Heart left ventricle (tissue), 16 donors: ENCODE measurements at regions not wholly inside any gene's neighbourhood (a gene's known extent, or its start where the extent isn't known, plus 50 kb on each side); places are given as distances from the start of the nearest gene placed in this dataset.

ENCODE experiments used
- ATAC-seq, 4 donors: fragments of 200-7000 bp; cut with Tn5 transposase; one replicate each; pipeline ENCODE4 v1.9.1; 2020 to 2022; ENCODE audit warnings: moderate library complexity in 4 of 4, mild to moderate bottlenecking in 3 of 4, moderate number of reproducible peaks in 1 of 4
- DNase-seq, 5 donors: peaks; one replicate each; pipeline ENCODE4 v3.0.0-alpha.2; 2020
- H3K27ac ChIP-seq, 12 donors: fragments of 200-600 bp; sonication (generic) in 4 of 12; one replicate each; pipeline versions ENCODE4 v1.5.0 to v1.8.0; 2016 to 2022; ENCODE audit warnings: mild to moderate bottlenecking in 2 of 12
- H3K27me3 ChIP-seq, 9 donors: fragments of 200-600 bp; sonication (generic) in 2 of 9; one replicate each; pipeline versions ENCODE4 v1.5.1 to v1.8.0; 2016 to 2022; ENCODE audit warnings: mild to moderate bottlenecking in 3 of 9
- H3K36me3 ChIP-seq, 9 donors: fragments of 200-600 bp; sonication (generic) in 2 of 9; one replicate each; pipeline versions ENCODE4 v1.5.0 to v1.8.0; 2018 to 2022; ENCODE audit warnings: mild to moderate bottlenecking in 2 of 9
- H3K4me1 ChIP-seq, 12 donors: fragments of 200-600 bp; sonication (generic) in 4 of 12; one replicate each; pipeline versions ENCODE4 v1.5.0 to v1.8.0; 2016 to 2022; ENCODE audit warnings: mild to moderate bottlenecking in 3 of 12
- H3K4me3 ChIP-seq, 12 donors: fragments of 200-600 bp; sonication (generic) in 4 of 12; one replicate each; pipeline versions ENCODE4 v1.5.0 to v1.8.0; 2017 to 2022; ENCODE audit warnings: mild to moderate bottlenecking in 9 of 12, moderate library complexity in 4 of 12
- H3K9me3 ChIP-seq, 12 donors: fragments of 200-600 bp; sonication (generic) in 4 of 12; one replicate each; pipeline versions ENCODE4 v1.5.0 to v1.8.0; 2016 to 2022; ENCODE audit warnings: mild to moderate bottlenecking in 1 of 12
- POLR2A ChIP-seq, 2 donors: fragments of 450-650 bp; IDR thresholded peaks; one replicate each; pipeline ENCODE4 v1.6.1; 2017; ENCODE audit warnings: antibody characterized with exemption in 2 of 2, mild to moderate bottlenecking in 2 of 2, moderate library complexity in 2 of 2
- WGBS, 4 donors: extraction: QIAGEN DNeasy Blood & Tissue Kit in 2 of 4; methylation state at CpG; one replicate each; pipeline versions ENCODE4 v1.1.5 to v1.1.7; 2013 to 2018; 5-methylcytosine and 5-hydroxymethylcytosine counted together
- intact Hi-C, 10 donors: fragments of 100-400 bp; cut with DNase I; formaldehyde crosslinking; loops; one replicate each; pipeline versions ENCODE4 v1.11.1 to v1.14.2; 2022
- TF ChIP-seq, protein P1 (sequence below), 12 donors: fragments of 200-600 bp; sonication (generic) in 4 of 12; IDR thresholded peaks; one replicate each; pipeline versions ENCODE4 v1.5.0 to v1.8.0; 2018 to 2022; ENCODE audit warnings: antibody characterized with exemption in 12 of 12, mild to moderate bottlenecking in 5 of 12
- donor health status: ischemic (EF 13 %, LVEDD 7.1; RV severe dilation, severe dysfunction).
- donor health status: healthy with polysubstance abuse.
- donor health status: DM: no; HTN: yes; CAD: no.
- donor health status: DM: no; HTN: no; CAD: no.
- donor health status: ischemic (EF 25% LVEDD 6.9; RV normal size, moderate dysfunction).
- donor health status: ischemic (EF 25% LVEDD 5.7; RV mildly dilated, moderate dysfunction).
- donor health status: healthy.
- donor health status: DM: yes; HTN: yes; CAD: no.
- donor health status: ischemic (EF 35%, LVEDD 5.7; RV mildly dilated, moderate dysfunction).
- donor health status: nonischemic (EF 11% LVEDD 7.7; RV severe dilation, severe dysfunction).
- donor health status: DM: yes; HTN: yes; CAD: no.
- donor health status: PGD.
- donor health status: ischemic (EF 29% LVEDD 5.4; RV normal size, mild dysfunction).
- donor health status: nonischemic (EF 23%, LVEDD 6.1; RV moderate dilation, normal function).

DNA sequence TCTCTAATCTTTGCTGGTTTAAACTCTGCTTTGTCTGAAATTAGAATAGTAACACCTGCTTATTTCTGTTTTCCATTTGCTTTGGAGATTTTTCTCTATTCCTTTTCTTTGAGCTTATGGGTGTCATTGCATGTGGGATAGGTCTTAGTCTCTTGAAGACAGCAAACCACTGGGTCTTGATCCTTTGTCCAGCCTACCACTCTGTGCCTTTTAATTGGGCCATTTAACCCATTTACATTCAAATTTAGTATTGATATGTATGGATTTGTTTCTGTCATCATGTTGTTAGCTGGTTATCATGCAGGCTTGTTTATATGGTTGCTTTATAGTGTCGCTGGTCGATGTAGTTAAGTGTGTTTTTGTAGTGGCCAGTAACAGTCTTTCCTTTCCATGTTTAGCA lies 914.7 kb downstream of the MAT2B start:
- no peak for ATAC-seq
- Histone ChIP-seq H3K4me3 (no peak overlapping the region), H3K27ac (no peak overlapping the region), H3K36me3 (no peaks in the 10 kb centered on the region), H3K27me3 (no peaks in the 10 kb centered on the region), H3K9me3 (peaks cover 0 to 37% (median 16%) of the 10 kb centered on the region in 12 donors), H3K4me1 (no peaks in the 10 kb centered on the region)
- TF ChIP-seq, protein P1, sequence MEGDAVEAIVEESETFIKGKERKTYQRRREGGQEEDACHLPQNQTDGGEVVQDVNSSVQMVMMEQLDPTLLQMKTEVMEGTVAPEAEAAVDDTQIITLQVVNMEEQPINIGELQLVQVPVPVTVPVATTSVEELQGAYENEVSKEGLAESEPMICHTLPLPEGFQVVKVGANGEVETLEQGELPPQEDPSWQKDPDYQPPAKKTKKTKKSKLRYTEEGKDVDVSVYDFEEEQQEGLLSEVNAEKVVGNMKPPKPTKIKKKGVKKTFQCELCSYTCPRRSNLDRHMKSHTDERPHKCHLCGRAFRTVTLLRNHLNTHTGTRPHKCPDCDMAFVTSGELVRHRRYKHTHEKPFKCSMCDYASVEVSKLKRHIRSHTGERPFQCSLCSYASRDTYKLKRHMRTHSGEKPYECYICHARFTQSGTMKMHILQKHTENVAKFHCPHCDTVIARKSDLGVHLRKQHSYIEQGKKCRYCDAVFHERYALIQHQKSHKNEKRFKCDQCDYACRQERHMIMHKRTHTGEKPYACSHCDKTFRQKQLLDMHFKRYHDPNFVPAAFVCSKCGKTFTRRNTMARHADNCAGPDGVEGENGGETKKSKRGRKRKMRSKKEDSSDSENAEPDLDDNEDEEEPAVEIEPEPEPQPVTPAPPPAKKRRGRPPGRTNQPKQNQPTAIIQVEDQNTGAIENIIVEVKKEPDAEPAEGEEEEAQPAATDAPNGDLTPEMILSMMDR (IDR thresholded peaks at IDR 0.05): no peak
- no peak for TF ChIP-seq POLR2A (IDR thresholded peaks at IDR 0.05)
- DNase-seq: no peak
- intact Hi-C loops: no loop called here
- WGBS, 4 donors: 78 to 94% (median 81%) methylated on average over 2 of the region's 2 CpGs

DNA sequence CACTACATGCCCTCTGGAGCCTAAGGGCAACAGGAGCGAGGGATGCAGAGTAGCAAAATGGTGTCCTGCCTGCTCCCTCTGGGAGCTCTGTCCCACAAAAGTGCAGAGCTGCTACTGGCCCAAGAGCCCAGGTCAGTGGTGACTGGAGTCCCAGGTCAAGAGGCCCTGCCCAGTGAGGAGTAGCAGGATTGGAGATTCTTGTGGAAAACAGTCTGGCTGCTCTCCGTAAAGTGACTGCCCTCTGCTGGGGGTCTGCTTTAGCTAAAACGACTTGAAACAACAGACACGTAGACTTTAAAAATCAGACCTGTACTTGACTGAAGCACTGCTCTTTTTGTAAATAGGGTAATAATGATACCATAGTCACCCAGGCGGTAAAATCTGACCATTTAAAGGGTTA lies 917.0 kb downstream of the MAT2B start:
- no peak overlapping the region for H3K27ac ChIP-seq
- no peak overlapping the region for H3K4me3 ChIP-seq
- no peaks in the 10 kb centered on the region for H3K4me1 ChIP-seq
- intact Hi-C loops: no loop called here
- WGBS, 4 donors: 51 to 65% (median 56%) methylated on average over 4 to 5 of the region's 5 CpGs
- TF ChIP-seq, protein P1 (IDR thresholded peaks at IDR 0.05): peak in 1 of 12 donors; percentile 12
- TF ChIP-seq POLR2A (IDR thresholded peaks at IDR 0.05): no peak
- H3K9me3 ChIP-seq: peaks cover 0 to 41% (median 18%) of the 10 kb centered on the region in 12 donors
- H3K27me3 ChIP-seq: no peaks in the 10 kb centered on the region
- no peaks in the 10 kb centered on the region for H3K36me3 ChIP-seq
- ATAC-seq (no peak), DNase-seq (no peak)

DNA sequence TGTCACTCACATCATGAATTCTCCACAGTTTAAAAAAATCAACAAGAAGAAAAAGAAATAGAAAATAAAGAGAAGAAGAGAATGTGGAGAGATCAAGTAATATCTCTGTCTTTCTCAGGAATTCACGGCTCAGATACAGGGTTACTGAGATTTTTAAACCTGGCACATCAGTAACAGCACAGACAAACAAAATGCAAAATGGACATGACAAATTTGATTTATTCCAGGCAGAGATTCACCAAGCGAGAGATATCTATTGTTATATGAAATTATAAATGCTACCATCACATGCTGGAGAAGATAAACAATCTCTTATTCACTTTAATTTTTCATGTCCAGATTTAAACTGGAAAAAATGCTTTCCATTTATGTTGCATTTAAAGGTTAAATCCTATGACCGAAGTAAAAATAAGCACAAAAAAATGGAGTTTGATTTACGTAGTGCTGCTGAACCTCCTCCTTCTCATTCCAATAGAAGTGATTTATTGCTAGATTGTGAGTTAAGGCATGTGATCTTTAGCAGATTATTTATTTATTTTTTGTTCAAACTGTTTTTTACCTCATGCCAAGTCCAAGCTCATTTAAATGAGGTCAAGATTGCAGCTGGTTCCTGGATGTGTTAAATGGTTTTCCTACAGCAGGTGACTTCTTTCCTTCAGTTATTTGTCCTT lies 926.4 kb downstream of the MAT2B start:
- H3K9me3 ChIP-seq: peaks cover 0 to 3% (median 0%) of the 10 kb centered on the region in 12 donors
- no peaks in the 10 kb centered on the region for H3K4me1 ChIP-seq
- H3K27me3 ChIP-seq: no peaks in the 10 kb centered on the region
- no peak overlapping the region for H3K4me3 ChIP-seq
- WGBS, 4 donors: 71 to 86% (median 83%) methylated on average over 4 of the region's 4 CpGs
- no peak overlapping the region for H3K27ac ChIP-seq
- intact Hi-C loops: no loop called here
- DNase-seq (no peak), ATAC-seq (no peak)
- no peaks in the 10 kb centered on the region for H3K36me3 ChIP-seq
- TF ChIP-seq POLR2A (IDR thresholded peaks at IDR 0.05): no peak

DNA sequence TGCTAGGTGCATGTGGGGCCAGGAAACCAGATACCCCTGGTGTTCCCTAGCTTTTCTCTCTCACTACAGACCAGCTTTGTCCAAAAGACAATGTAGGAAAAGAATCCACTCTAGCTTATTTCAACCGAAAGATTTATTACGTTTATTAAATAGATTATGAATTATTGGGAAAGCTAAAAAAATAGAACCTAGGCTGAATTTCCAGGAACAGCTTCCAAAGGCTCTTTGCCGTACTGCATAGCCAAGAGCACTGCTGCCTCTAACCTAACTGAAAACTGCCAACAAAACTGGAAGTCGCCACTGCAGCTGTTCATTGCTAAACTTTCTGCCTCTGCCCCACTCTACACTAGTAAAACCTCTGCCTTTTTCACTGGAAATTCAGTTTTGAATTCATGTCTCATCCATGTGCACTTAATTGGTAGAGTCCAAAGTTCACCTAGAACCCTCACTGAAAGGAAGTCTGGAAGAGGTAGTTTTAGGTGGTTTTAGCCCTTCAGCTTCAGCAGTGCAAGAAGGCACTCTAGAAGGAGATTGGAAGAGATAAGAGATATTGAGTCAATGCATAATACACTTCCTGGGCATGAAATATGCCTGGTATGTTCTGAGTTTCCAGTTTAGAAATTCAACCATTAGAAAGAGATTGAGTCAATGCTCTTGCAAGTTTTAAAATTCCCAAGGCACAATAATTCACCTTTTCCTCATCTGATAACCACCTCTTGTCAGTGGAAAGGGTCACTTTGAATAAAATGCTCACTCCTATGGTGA lies 927.9 kb downstream of the MAT2B start:
- ATAC-seq (no peak), DNase-seq (no peak)
- H3K27me3 ChIP-seq: no peaks in the 10 kb centered on the region
- no peaks in the 10 kb centered on the region for H3K4me1 ChIP-seq
- no peak overlapping the region for H3K4me3 ChIP-seq
- H3K27ac ChIP-seq: no peak overlapping the region
- 81 to 90% (median 85%) methylated on average over 4 of the region's 4 CpGs for WGBS, 4 donors
- intact Hi-C loops: no loop called here
- H3K9me3 ChIP-seq: peaks cover 0 to 4% (median 0%) of the 10 kb centered on the region in 12 donors
- TF ChIP-seq, protein P1 (IDR thresholded peaks at IDR 0.05): no peak
- no peaks in the 10 kb centered on the region for H3K36me3 ChIP-seq
